Endodermal cell (in vitro differentiated cells): ENCODE measurements at regions not wholly inside any gene's neighbourhood (a gene's known extent, or its start where the extent isn't known, plus 50 kb on each side); places are given as distances from the start of the nearest gene placed in this dataset.

Source experiments
- DNase-seq: peaks from one replicate; pipeline ENCODE4 v3.0.0-alpha.2; 2017
- H3K27ac ChIP-seq: 2 replicates; pipeline ENCODE4 v1.5.1; 2013; ENCODE audit warnings: mild to moderate bottlenecking, low read depth, low read length, moderate library complexity
- H3K27me3 ChIP-seq: 2 replicates; pipeline ENCODE4 v1.6.1; 2013; ENCODE audit warnings: mild to moderate bottlenecking, low read length, moderate library complexity; ENCODE audit not compliant: insufficient read depth, control insufficient read depth, poor library complexity, severe bottlenecking
- H3K36me3 ChIP-seq: 2 replicates; pipeline ENCODE4 v1.7.0; 2013; ENCODE audit warnings: mild to moderate bottlenecking, low read length, moderate library complexity; ENCODE audit not compliant: control insufficient read depth, insufficient read depth
- H3K4me1 ChIP-seq: one replicate; pipeline ENCODE4 v1.7.0; 2013; ENCODE audit warnings: low read length; ENCODE audit not compliant: control insufficient read depth, insufficient read depth
- H3K4me3 ChIP-seq: 2 replicates; pipeline ENCODE4 v1.5.1; 2013; ENCODE audit warnings: mild to moderate bottlenecking, low read length, moderate library complexity
- H3K9ac ChIP-seq: 2 replicates; pipeline ENCODE4 v1.6.1; 2013; ENCODE audit warnings: mild to moderate bottlenecking, low read length, moderate library complexity; ENCODE audit not compliant: poor library complexity, severe bottlenecking; ENCODE audit errors: extremely low read depth
- H3K9me3 ChIP-seq: 2 replicates; pipeline ENCODE4 v1.6.1; 2013; ENCODE audit warnings: mild to moderate bottlenecking, low read length, moderate library complexity; ENCODE audit not compliant: control insufficient read depth
- H3K27ac Mint-ChIP-seq: 2 replicates; pipeline ENCODE4 v1.8.0; 2020; ENCODE audit warnings: mixed read lengths
- H3K27me3 Mint-ChIP-seq: 2 replicates; pipeline ENCODE4 v1.8.0; 2021; ENCODE audit warnings: mild to moderate bottlenecking, mixed read lengths; ENCODE audit not compliant: insufficient read depth
- H3K36me3 Mint-ChIP-seq: 2 replicates; pipeline ENCODE4 v1.8.0; 2020; ENCODE audit warnings: low read depth, mixed read lengths
- H3K4me1 Mint-ChIP-seq: 2 replicates; pipeline ENCODE4 v1.8.0; 2020; ENCODE audit warnings: mixed read lengths
- H3K4me3 Mint-ChIP-seq: 2 replicates; pipeline ENCODE4 v1.8.0; 2020; ENCODE audit warnings: mild to moderate bottlenecking, moderate library complexity, mixed read lengths
- H3K9me3 Mint-ChIP-seq: 2 replicates; pipeline ENCODE4 v1.8.0; 2020; ENCODE audit warnings: mild to moderate bottlenecking, mixed read lengths
- WGBS, 2 experiments: methylation state at CpG; one replicate each; pipeline versions ENCODE4 v1.1.5 to v1.1.7; 2013; ENCODE audit warnings: missing lambda C conversion rate in 2 of 2, mixed read lengths in 1 of 2; ENCODE audit not compliant: insufficient coverage in 1 of 2, insufficient read length in 1 of 2; 5-methylcytosine and 5-hydroxymethylcytosine counted together
- TF ChIP-seq, protein P1 (sequence below): fragments of 200-600 bp; sonication (generic); conservative IDR thresholded peaks from 2 replicates; pipeline ENCODE4 v1.5.0; 2021; ENCODE audit warnings: antibody characterized with exemption, mild to moderate bottlenecking

DNA sequence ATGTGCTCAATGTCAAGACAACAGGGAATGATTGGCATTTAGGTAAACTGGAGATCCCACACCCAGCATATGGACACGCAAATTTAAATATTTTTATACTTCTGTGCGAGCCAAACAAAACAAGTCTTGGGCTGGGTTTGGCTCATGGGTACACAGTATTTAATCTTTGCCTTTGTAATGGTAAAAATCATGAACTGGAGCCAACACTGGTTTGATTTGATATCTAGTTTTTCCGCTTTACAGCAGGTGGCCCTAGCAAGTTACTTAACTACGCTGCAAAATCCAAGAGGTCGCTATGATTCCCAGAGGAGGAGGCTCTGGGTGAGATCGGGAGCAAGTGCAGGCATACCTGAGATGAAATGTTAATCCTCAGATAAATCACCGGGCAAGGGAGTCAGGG lies 207.9 kb upstream of the SATB1 start:
- Mint-ChIP-seq H3K27me3 (no peaks in the 10 kb centered on the region), H3K4me1 (peaks cover 3% of the 10 kb centered on the region), H3K36me3 (no peaks in the 10 kb centered on the region), H3K27ac (no peak overlapping the region), H3K9me3 (no peaks in the 10 kb centered on the region), H3K4me3 (no peak overlapping the region)
- H3K9ac ChIP-seq: no peak overlapping the region
- WGBS, 2 experiments: 74 to 86% methylated on average over 6 to 7 of the region's 7 CpGs
- H3K36me3 ChIP-seq: no peaks in the 10 kb centered on the region
- H3K27ac ChIP-seq: no peak overlapping the region
- no peak overlapping the region for H3K4me3 ChIP-seq
- no peak for DNase-seq
- no peaks in the 10 kb centered on the region for H3K27me3 ChIP-seq
- no peaks in the 10 kb centered on the region for H3K4me1 ChIP-seq
- H3K9me3 ChIP-seq: no peaks in the 10 kb centered on the region
- TF ChIP-seq, protein P1, sequence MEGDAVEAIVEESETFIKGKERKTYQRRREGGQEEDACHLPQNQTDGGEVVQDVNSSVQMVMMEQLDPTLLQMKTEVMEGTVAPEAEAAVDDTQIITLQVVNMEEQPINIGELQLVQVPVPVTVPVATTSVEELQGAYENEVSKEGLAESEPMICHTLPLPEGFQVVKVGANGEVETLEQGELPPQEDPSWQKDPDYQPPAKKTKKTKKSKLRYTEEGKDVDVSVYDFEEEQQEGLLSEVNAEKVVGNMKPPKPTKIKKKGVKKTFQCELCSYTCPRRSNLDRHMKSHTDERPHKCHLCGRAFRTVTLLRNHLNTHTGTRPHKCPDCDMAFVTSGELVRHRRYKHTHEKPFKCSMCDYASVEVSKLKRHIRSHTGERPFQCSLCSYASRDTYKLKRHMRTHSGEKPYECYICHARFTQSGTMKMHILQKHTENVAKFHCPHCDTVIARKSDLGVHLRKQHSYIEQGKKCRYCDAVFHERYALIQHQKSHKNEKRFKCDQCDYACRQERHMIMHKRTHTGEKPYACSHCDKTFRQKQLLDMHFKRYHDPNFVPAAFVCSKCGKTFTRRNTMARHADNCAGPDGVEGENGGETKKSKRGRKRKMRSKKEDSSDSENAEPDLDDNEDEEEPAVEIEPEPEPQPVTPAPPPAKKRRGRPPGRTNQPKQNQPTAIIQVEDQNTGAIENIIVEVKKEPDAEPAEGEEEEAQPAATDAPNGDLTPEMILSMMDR: no peak

DNA sequence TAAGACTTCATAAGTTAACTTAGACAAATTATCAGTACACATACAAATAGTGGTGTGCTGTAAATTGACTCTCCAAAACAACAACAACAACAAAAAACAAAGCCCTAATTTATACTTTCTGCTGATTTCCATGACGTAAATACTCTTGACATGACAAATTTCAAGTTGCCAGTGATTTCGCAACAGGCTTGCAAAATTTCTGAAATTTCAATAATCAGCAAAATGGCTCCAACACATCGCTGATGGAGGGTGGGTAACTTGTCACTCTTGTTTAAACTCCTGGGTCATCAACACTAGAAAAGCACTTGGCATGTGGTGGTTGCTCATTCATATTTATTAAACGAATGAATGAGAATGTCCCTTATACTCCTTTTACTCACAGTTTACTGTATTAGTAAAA lies 205.2 kb upstream of the SATB1 start:
- Histone ChIP-seq H3K27ac (no peak overlapping the region), H3K36me3 (no peaks in the 10 kb centered on the region), H3K4me3 (no peak overlapping the region), H3K9me3 (no peaks in the 10 kb centered on the region), H3K27me3 (no peaks in the 10 kb centered on the region), H3K4me1 (no peaks in the 10 kb centered on the region), H3K9ac (no peak overlapping the region)
- Mint-ChIP-seq H3K27me3 (no peaks in the 10 kb centered on the region), H3K4me3 (no peak overlapping the region), H3K4me1 (peaks cover 2% of the 10 kb centered on the region), H3K9me3 (no peaks in the 10 kb centered on the region), H3K27ac (no peak overlapping the region), H3K36me3 (no peaks in the 10 kb centered on the region)
- DNase-seq: no peak
- TF ChIP-seq, protein P1: no peak
- WGBS, 2 experiments: 92 to 97% methylated on average over 3 of the region's 4 CpGs

DNA sequence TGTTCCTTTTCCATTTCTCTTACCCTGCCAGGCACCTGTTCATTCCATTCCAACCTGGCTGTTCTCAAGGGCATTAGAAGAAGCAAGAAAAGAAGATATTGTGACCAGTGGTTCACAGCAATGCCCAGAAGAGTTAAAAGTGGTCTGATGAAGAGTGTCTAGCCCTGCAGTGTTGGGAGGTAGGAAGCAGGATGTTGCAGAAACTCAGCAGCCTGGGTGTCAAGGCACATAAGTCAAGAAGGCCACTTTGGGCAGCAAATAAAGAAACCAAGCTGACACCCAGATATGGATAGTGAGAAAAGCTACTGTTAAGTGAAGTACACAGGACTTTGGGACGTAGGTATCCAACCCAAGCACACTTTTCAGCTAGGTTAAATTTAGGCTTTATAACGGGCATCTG lies 199.9 kb upstream of the SATB1 start:
- TF ChIP-seq, protein P1: no peak
- DNase-seq: no peak
- H3K9ac ChIP-seq: no peak overlapping the region
- Mint-ChIP-seq H3K9me3 (no peaks in the 10 kb centered on the region), H3K4me3 (no peak overlapping the region), H3K27me3 (no peaks in the 10 kb centered on the region), H3K36me3 (no peaks in the 10 kb centered on the region), H3K27ac (no peak overlapping the region), H3K4me1 (no peaks in the 10 kb centered on the region)
- no peak overlapping the region for H3K4me3 ChIP-seq
- WGBS, 2 experiments: 89 to 90% methylated on average over 1 to 2 of the region's 2 CpGs
- H3K4me1 ChIP-seq: no peaks in the 10 kb centered on the region
- H3K27me3 ChIP-seq: no peaks in the 10 kb centered on the region
- no peaks in the 10 kb centered on the region for H3K36me3 ChIP-seq
- H3K9me3 ChIP-seq: no peaks in the 10 kb centered on the region
- no peak overlapping the region for H3K27ac ChIP-seq
